B cell (primary cell): ENCODE measurements at regions not wholly inside any gene's neighbourhood (a gene's known extent, or its start where the extent isn't known, plus 50 kb on each side); places are given as distances from the start of the nearest gene placed in this dataset.

Experiments
- EZH2 ChIP-seq: IDR thresholded peaks from 2 replicates; pipeline ENCODE4 v1.6.1; 2012; ENCODE audit warnings: borderline replicate concordance, low read depth, mild to moderate bottlenecking, moderate library complexity, low read length; ENCODE audit not compliant: insufficient read depth, poor library complexity, severe bottlenecking
- TF ChIP-seq, protein P1 (sequence below): fragments of 200-600 bp; IDR thresholded peaks from one replicate; pipeline ENCODE4 v1.8.0; 2022; ENCODE audit warnings: antibody characterized with exemption, mild to moderate bottlenecking

DNA sequence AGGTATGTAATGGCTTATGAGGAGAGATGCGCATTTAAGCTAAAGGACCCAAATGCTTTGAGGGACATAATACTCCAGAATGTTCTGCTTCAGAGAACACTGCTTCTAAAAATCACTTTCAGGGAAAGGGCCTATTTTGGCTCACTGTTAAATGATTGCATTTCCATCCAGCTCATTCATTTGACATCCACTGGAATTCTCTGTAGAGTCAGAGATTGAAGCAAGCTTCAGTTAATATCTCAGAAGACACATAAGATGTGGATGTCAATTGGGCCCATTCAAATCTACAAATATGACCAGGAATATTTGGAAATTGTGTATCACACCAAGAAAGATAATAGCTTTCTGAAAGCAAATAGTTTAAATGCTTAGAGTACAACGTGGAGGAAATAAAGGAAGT, 209.9 kb upstream of the VSTM2A start:
- TF ChIP-seq, protein P1, sequence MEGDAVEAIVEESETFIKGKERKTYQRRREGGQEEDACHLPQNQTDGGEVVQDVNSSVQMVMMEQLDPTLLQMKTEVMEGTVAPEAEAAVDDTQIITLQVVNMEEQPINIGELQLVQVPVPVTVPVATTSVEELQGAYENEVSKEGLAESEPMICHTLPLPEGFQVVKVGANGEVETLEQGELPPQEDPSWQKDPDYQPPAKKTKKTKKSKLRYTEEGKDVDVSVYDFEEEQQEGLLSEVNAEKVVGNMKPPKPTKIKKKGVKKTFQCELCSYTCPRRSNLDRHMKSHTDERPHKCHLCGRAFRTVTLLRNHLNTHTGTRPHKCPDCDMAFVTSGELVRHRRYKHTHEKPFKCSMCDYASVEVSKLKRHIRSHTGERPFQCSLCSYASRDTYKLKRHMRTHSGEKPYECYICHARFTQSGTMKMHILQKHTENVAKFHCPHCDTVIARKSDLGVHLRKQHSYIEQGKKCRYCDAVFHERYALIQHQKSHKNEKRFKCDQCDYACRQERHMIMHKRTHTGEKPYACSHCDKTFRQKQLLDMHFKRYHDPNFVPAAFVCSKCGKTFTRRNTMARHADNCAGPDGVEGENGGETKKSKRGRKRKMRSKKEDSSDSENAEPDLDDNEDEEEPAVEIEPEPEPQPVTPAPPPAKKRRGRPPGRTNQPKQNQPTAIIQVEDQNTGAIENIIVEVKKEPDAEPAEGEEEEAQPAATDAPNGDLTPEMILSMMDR = no peak
- TF ChIP-seq EZH2 = no peak
